Fibroblast of skin of abdomen (primary cell): ENCODE measurements at regions not wholly inside any gene's neighbourhood (a gene's known extent, or its start where the extent isn't known, plus 50 kb on each side); places are given as distances from the start of the nearest gene placed in this dataset.
A peak's percentile ranks its signal among the peaks of the same experiment; 100 is the strongest.
"Not testable (repeated sequence)": the region's sequence is repeated elsewhere in the genome, so short reads cannot be mapped to it uniquely, and the experiment has no call there.

ENCODE experiments used
- DNase-seq: peaks from one replicate; pipeline ENCODE4 v3.0.0-alpha.2; 2013

DNA sequence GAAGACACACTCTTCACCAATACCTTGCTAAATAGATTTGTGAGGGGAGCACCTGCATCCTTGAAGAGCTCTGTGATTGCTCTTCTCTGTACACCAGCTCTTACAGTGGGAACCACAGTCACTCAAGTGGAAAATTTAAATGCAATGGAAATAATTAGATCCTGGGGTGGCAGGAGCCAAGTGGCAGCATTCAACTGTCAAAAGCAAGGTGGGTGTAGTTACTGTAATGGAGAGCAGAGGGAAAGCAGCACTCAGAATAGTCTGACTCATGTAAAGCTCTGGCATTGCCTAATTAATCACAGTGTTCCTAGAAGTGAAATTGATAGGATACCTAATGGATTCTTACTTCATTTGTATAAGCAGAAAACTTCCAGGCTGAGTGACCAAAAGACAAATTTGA, 245.8 kb downstream of the KCNE4 start:
- DNase-seq = peak; percentile 36

DNA sequence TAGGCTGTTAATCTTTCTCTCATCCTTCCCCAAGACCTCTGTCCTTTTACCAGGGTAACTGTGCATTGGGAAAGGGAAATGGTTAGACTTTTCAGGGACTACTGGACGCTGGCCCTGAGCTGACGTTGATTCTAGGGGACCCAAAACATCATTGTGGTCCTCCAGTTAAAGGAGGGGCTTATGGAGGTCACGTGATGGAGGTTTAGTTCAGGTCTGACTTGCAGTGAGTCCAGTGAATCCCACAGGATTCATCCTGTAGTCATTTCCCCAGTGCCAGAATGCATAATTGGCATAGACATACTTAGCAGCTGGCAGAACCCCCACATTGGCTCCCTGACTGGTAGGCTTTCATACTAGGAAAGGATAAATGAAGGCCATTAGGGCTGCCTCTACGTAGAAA, 246.3 kb downstream of the KCNE4 start:
- not testable (repeated sequence) for DNase-seq

DNA sequence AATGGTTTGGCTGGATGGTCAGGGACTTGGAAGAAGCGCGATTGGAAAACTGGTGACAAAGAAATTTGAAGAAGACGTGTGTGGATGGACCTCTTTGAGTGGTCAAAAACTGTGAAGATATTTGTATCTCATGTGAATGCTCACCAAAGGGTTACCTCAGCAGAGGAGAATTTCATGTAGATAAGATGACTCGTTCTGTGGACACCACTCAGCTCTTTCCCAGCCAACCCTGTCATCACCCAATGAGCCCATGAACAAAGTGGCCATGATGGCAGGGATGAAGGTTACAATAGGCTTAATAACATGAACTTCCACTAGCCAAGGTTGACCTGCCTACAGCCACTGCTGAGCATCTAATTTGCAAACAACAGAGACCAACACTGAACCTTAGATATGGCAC, 248.3 kb downstream of the KCNE4 start:
- DNase-seq = peak; percentile 29

DNA sequence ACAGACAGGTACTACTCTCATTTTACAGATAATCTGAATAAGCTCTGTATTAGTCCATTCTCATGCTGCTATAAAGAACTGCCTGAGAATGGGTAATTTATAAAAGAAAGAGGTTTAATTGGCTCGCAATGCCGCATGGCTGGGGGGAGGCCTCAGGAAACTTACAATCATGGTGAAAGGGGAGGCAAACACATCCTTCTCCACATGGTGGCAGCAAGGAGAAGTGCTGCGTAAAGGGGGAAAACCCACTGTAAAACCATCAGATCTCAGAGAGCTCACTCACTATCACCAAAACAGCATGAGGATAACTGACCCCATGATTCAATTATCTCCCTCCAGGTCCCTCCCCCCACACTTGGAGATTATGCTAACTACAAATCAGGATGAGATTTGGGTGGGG, 254.4 kb downstream of the KCNE4 start:
- peak; percentile 25 for DNase-seq

DNA sequence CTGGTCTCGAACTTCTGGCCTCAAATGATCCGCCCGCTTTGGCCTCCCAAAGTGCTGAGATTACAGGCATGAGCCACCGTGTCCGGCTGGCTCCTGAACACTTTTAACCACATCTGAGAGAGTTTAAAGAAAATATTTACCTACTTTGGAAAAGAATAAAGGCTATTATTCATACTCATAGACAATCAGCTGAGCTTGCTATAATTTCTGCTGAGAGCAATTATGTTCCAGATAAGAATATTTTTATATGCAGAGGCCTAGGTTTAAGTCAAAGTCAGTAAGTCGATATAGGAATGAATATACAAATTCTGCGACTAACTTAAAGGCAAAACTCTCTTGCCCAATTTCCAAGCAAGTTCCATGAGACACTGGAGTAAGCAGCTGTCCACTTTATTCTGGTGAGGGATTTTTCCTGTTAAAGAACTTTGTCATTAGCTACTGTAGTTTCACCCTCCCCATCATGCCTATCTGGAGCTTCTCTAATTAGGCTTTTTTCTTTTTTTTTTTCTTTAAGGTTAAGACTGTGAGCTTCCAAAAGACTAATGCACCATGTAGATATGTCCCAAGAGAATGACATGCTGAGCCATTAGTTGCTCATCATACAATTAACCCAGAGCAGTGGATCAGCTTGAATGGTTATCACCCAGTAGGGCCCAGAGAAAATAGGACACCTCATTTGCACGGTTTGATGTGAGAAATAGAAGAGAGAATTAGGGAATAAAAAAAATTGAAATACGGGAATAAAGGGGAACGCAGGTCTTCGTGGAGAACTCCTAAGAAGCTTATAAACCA, 260.1 kb downstream of the KCNE4 start:
- no peak for DNase-seq

DNA sequence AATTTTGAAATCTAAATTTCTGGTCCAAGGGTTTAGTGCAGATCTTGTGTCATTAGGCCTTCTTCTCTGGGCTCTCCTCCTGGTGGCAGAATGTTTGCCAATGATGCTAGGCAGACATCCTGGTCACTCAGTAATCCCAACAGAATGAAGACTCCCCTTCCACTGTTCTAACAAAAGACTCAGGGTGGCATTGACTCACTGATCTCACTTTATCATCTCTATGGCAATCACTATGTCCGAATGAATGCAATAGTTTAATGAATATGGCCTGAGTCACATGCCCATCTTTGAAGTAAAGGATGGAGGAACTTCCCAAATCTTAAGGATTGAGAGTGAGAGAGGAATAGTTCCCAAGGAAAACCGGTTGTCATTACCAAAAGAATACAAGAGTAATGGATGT, 261.1 kb downstream of the KCNE4 start:
- no peak for DNase-seq

DNA sequence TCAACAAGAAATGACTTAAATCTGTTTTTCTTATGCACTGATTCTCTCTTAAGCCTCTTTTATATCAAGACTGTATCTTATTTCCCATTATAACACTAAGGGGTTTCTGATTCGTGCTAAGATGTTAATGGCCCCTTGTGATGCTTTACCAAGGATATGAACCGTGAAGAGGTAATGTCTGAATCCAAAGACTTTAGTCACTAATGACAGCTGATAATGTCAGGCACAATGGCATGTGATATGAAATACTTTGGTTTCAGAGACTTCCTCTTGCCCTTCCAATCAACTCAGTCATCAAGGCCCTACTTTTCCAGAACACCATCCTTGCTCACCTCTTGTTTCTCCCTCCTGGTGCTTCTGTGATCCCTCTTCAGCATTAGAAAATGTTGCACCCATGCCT, 262.8 kb downstream of the KCNE4 start:
- peak; percentile 51 for DNase-seq

DNA sequence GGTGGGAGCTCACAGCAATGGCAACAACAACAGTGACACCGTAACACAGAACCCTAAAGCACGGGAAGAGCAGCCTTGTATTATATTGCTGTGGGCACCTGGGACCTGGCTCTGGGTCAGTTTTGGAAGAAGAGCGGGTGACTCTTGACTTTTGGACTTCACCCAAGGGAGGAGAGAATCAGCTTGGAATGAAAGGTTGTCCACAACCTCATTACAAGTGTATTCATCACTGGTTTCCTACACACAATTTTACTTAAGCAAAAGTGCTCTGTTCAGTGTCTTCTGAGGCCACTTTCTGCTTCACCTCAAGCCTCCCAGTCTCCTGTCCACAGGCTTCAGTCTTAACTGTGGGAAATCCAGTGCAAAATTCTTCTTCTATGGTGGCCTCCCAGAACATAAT, 263.8 kb downstream of the KCNE4 start:
- peak; percentile 29 for DNase-seq

DNA sequence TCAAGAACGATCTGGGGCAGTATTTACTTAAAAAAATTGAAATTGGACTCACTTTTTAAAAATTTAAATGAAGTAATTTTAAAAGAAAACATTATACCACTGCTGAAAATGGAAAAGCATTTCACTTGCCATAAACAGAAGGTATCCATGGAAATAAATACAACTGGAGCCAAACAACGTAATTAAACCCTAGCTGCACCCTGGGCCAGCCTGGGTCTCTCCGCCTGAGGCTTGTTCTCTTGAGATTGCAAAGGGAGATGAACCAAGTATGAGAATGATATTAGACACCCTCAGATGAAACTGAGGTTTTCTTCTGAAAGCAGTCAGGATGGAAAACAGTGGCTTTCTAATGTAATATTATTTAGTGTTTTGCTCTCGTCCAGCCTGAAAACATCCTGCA, 264.4 kb downstream of the KCNE4 start:
- no peak for DNase-seq

DNA sequence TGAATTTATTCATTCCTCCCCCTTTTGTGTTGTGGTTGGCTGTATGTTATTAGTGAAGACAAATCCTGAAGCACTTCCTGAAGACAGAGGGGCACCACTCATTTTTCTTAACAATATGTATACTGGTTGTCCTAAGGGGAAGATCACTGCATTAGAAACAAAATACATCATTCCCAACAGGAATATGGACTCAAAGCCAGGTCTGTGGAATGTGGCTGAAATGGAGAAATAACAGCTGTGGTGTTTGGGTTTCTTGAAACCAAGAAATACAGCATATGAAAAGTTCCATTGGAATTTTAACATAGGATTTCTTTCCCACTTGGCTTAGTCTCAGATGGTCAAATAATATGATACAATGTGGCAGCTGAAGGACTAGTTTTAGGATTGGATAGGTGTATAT, 267.6 kb downstream of the KCNE4 start:
- DNase-seq = peak; percentile 40

DNA sequence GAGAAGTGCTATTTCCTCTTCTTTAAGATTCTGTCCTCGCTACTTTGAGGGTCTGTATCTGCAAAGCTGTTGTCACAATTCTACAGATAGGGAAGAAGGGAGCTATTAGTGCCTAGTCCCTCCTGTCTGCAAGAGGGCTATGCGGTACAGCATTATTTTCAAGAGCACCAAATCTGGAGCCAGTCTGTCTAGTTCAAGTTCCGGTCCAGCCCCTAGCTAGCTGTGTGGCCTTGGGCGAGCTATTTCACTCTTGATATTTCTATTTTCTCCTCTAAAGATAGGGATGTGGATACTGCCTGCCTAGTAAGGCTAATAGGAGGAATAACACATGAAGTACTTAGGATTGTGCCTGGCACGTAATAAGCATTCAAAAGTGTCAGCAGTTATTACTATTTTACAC, 272.4 kb downstream of the KCNE4 start:
- no peak for DNase-seq

DNA sequence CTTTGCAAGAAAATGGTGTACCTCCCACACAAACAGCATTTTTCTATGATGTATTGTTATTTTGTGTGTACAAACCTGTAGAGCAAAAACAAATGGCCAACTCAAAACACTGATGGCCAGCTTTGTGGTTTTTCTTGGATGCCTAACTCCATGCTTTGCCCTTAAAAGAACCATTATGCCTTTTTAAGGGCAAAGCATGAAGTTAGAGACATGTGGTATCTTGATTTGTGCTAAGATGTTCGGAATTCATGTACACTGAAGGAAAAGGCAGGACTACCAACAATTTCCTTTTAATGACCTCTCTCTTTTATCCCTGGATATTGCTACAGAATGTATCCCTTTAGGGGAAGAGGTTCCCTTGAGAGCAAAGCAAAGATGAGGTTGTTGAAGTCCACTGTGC, 273.6 kb downstream of the SCG2 start:
- no peak for DNase-seq

DNA sequence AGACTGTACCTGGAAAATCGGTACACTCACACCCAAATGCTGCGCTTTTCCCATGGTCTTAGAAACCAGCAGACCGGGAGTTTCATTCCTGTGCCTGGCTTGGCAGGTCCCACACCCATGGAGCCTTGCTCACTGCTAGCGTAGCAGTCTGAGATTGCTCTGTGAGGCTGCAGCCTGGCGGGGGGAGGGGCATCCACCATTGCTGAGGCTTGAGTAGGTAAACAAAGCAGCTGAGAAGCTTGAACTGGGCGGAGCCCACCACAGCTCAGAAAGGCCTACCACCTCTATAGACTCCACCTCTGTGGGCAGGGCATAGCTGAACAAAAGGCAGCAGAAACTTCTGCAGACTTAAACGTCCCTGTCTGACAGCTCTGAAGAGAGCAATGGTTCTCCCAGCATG, 271.4 kb downstream of the SCG2 start:
- not testable (repeated sequence) for DNase-seq

DNA sequence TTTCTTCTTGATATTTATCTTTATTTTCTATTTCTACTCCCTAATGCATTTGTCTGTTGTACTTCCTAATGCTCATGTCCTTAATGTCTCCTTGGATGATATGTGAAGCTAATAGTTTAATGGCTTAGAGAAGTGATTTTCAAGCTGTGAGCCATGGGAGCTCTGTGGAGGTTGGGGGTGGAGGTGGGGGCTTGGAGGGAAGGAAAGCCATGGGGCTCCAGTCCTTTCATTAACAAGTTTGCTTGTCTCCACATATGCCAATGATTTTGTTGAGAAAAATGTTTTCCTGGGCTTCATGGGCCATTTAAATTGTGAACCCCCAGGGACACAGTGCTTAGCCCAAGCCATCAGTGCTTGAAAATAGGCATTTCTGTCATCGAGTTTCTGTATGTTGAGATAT, 264.1 kb downstream of the SCG2 start:
- no peak for DNase-seq

DNA sequence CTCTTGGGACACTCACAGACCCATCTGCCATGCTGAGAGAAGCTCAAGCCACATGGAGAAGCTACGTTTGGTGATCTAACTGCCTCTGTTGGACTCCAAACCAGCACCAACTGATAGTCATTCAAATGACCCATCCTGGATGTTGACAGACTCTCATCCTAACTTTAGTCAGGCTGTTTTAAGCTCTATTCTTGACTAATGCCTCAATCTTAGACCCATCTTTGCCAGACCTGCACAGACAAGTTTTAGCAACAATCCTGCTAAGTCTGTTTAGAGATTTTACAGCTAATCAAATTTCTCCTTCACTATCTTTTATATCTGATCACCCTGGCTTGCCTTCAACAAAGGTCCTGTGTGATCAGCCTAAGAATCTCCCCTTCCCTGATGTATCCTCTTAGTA, 245.1 kb downstream of the SCG2 start:
- no peak for DNase-seq

DNA sequence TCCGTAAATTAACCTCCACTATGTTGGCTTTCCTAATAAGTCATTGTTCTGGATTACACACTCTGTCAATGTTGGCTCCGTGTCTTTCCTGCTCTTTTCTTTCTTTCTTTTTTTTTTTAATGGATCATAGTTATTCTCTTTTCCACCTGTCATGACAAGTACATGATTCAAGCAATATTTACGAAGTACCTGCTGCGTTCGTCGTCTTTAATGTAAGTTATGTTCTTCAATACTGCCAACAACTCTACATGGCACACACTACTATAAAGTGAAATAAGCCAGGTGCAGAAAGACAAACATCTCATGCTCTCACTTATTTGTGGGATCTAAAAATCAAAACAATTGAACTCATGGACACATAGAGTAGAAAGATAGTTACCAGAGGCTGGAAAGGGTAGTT, 239.1 kb downstream of the SCG2 start:
- DNase-seq = no peak

DNA sequence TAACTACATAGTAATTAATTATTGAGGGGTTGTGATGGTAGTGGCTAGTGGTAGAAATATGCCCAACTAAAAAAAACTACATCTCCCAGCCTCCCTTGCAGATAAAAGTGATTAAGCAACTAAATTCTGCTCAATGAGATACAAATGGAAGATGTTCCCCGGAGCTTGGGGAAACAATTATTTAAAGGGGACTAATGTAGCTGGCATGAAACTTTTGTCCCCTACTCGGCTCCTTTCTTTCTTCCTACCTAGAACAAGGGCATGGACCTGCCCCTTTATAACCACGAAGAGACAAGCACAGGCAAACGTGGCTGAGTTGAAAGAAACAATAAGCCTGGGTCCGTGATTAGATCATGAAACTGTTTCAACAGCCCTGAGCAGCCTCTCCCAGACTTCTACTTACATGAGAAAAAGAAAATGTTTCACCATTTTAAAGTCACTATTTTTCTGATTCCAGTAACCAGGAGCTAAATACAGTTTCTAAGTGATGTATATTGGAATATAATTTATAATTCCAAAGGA, 236.9 kb downstream of the SCG2 start:
- DNase-seq = no peak

DNA sequence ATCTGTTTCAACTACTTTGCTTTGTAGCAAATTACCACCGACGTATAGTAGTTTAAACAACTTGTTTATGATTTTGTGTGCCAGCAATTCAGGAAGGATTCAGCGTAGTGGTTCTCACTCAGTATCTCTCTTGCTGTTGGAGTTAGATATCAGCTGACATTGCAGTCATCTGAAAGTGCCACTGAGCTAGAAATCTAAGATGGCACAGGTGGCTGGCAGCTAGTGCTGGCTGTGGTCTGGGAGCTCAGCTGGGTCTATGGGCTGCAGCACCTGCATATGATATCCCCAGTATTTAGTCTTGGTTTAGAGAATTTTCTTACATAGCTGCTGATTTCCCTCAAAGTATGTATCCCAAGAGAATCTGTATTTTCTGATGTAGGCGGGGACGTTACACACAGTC, 235.6 kb downstream of the SCG2 start:
- no peak for DNase-seq

DNA sequence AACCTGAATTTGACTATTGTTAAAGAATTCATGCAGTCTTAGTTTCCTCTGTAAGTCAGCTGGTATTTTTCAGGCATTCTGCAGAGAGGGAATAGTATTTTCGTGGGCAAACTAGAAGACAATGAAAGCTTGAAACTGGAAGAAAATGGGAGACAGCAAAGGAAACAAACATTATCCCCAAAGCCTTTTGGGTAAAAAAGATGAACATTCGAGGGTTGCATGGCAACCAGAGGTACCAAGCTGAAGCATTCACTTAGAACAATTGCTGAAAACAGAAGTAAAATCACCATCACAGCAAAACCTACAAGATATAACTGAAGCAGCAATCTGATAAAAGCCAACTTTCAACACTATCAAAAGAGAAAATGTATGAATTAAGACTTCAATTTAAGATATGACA, 233.7 kb downstream of the SCG2 start:
- no peak for DNase-seq

DNA sequence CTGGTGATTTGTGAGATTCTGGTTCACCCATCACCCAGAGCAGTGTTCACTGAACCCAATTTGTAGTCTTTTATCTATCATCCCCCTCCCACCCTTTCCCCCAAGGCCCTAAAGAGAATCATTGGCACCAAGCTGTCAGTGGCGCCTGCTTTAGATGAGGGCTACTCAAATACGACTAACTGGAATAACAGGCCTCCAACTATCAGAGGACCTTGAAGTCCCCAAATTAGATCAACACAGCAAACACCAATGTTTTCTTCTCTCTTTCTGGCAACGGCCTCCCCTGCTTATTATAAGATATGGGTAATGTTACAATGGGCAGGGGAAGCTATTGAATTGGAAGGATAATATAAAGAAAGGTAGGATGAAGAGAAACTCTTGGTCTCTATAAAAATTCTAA, 232.3 kb downstream of the SCG2 start:
- no peak for DNase-seq

DNA sequence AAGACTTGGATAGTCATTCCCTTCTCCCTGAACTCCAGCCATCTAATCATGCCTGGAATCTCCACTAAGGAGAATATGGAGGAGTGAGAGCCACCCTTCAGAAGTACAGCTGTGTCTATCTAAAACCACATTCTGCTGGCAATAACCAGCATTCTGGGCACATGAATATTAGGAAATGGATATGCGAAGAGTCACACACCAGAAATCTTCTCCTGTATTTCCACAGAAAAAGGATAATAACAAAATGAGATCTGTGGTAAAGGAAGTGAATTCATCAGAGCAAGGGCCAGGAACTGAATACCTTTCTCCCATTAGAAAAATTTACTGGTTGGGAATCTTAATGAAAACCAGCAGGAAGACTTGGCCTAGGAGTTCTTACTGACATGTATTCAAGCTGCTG, 218.8 kb downstream of the SCG2 start:
- peak; percentile 87 for DNase-seq

DNA sequence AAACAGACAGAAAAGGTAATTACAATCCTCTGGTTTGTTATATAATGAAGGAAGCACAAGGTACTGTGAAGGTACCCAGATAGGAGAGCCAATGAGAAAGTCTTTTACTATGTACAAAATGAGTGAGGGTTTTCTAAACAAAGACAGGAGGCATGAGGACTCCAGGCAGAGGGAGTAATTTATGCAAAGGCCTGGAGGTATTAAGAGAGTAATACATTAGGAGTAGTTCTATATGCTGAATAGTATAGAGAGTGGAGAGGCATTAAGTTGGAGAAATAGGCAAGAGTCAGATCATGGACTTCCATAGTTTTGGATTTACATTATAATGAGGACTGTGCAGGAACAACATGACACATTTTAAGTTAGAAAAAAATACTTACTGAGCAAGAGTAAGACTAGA, 216.0 kb downstream of the SCG2 start:
- no peak for DNase-seq

DNA sequence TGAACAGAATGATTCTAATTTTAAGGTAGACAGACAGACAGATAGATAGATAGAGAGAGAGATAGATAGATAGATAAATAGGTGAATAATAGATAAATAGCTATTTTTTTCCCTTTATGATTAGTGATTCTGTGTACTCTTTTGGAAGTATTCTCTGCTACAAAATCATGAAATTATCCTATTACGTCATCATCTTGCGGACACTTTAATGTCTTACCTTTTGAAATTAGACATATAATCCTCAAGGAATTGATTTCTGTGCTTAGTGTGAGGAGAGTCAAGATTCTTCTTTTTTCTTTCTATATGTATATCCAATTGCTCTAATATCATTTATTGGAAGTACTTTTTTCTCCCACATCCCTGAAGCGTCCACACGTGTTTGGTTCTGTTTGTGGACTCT, 215.2 kb downstream of the SCG2 start:
- DNase-seq = no peak

DNA sequence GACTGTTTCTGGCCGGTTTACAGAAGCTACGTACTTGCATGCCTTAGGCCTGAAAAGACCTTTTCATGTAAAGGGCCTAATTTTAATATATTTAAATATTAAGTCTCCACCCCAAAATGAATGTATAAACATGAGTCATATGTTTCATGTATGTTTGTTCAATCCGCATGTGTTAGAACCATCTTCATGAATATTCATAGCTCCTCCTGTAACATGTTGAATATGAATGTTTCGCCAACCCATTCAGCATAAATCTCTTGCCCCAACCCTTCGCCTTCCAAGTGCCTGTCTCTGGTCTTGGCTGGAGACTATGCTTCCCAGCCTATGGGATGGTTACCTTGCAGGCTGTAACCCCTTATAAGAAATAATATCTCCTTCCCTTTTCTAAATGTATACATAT, 212.5 kb downstream of the SCG2 start:
- DNase-seq = no peak

DNA sequence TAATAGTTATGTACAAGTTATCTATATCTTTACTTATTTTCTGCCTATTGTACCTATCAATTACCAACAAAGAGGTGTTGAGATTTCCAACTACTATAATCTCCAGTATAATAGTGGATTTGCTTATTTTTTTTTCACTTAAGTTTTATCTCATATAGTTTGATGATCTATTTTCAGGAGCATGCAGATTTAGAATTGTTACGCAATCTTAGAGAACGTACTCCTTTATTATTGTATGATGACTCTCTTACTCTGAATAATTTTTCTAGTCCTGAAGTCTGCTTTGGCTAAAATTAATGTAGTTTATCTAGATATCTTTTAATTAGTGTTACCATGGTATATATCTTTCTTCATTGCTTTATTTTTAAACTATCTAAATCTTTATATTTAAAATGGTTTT, 205.2 kb downstream of the SCG2 start:
- DNase-seq = no peak
